ENCODE measurements at regions not wholly inside any gene's neighbourhood (a gene's known extent, or its start where the extent isn't known, plus 50 kb on each side); places are given as distances from the start of the nearest gene placed in this dataset.

- no peaks in the 10 kb centered on the region for H3K27me3 ChIP-seq (replicated peaks; ENCODE audit: control insufficient read depth, insufficient read depth, low read length, poor library complexity, severe bottlenecking)
- H3K4me1 ChIP-seq (ENCODE audit: control insufficient read depth, insufficient read depth, low read length, poor library complexity, severe bottlenecking), result no peaks in the 10 kb centered on the region
- H3K27ac ChIP-seq (ENCODE audit: insufficient read depth, low read length, poor library complexity, severe bottlenecking), result no peak overlapping the region
- no peak for DNase-seq
- H3K36me3 ChIP-seq (ENCODE audit: control insufficient read depth, insufficient read depth, low read length), result no peaks in the 10 kb centered on the region
- H3K4me3 ChIP-seq (ENCODE audit: insufficient read depth, low read depth, low read length, poor library complexity, severe bottlenecking), result no peak overlapping the region
- H3K9me3 ChIP-seq (ENCODE audit: control insufficient read depth, low read length), result no peaks in the 10 kb centered on the region
Observed at GRCh38 chr18:78159397-78159796, 820.2 kb upstream of the SALL3 start.

- Histone ChIP-seq H3K4me3 (ENCODE audit: insufficient read depth, low read depth, low read length, poor library complexity, severe bottlenecking) (no peak overlapping the region), H3K36me3 (ENCODE audit: control insufficient read depth, insufficient read depth, low read length) (no peaks in the 10 kb centered on the region), H3K9me3 (ENCODE audit: control insufficient read depth, low read length) (no peaks in the 10 kb centered on the region), H3K27me3 (replicated peaks; ENCODE audit: control insufficient read depth, insufficient read depth, low read length, poor library complexity, severe bottlenecking) (no peaks in the 10 kb centered on the region), H3K4me1 (ENCODE audit: control insufficient read depth, insufficient read depth, low read length, poor library complexity, severe bottlenecking) (no peaks in the 10 kb centered on the region), H3K27ac (ENCODE audit: insufficient read depth, low read length, poor library complexity, severe bottlenecking) (no peak overlapping the region)
- DNase-seq, result no peak
Observed at GRCh38 chr18:78160961-78161656, 818.5 kb upstream of the SALL3 start.

GRCh38 chr18:78165525-78165924, 814.1 kb upstream of the SALL3 start:
- Histone ChIP-seq H3K36me3 (ENCODE audit: control insufficient read depth, insufficient read depth, low read length) (no peaks in the 10 kb centered on the region), H3K27me3 (replicated peaks; ENCODE audit: control insufficient read depth, insufficient read depth, low read length, poor library complexity, severe bottlenecking) (no peaks in the 10 kb centered on the region), H3K9me3 (ENCODE audit: control insufficient read depth, low read length) (no peaks in the 10 kb centered on the region), H3K27ac (ENCODE audit: insufficient read depth, low read length, poor library complexity, severe bottlenecking) (no peak overlapping the region), H3K4me1 (ENCODE audit: control insufficient read depth, insufficient read depth, low read length, poor library complexity, severe bottlenecking) (no peaks in the 10 kb centered on the region), H3K4me3 (ENCODE audit: insufficient read depth, low read depth, low read length, poor library complexity, severe bottlenecking) (no peak overlapping the region)
- DNase-seq, result no peak

- H3K9me3 ChIP-seq (ENCODE audit: control insufficient read depth, low read length), result no peaks in the 10 kb centered on the region
- no peak for DNase-seq
- no peaks in the 10 kb centered on the region for H3K36me3 ChIP-seq (ENCODE audit: control insufficient read depth, insufficient read depth, low read length)
- no peaks in the 10 kb centered on the region for H3K27me3 ChIP-seq (replicated peaks; ENCODE audit: control insufficient read depth, insufficient read depth, low read length, poor library complexity, severe bottlenecking)
- no peaks in the 10 kb centered on the region for H3K4me1 ChIP-seq (ENCODE audit: control insufficient read depth, insufficient read depth, low read length, poor library complexity, severe bottlenecking)
- H3K4me3 ChIP-seq (ENCODE audit: insufficient read depth, low read depth, low read length, poor library complexity, severe bottlenecking), result no peak overlapping the region
- no peak overlapping the region for H3K27ac ChIP-seq (ENCODE audit: insufficient read depth, low read length, poor library complexity, severe bottlenecking)
Observed at GRCh38 chr18:78168526-78168925, 811.1 kb upstream of the SALL3 start.

GRCh38 chr18:78169174-78169864, 810.3 kb upstream of the SALL3 start:
- Histone ChIP-seq H3K27me3 (replicated peaks; ENCODE audit: control insufficient read depth, insufficient read depth, low read length, poor library complexity, severe bottlenecking) (no peaks in the 10 kb centered on the region), H3K36me3 (ENCODE audit: control insufficient read depth, insufficient read depth, low read length) (no peaks in the 10 kb centered on the region), H3K4me1 (ENCODE audit: control insufficient read depth, insufficient read depth, low read length, poor library complexity, severe bottlenecking) (no peaks in the 10 kb centered on the region), H3K27ac (ENCODE audit: insufficient read depth, low read length, poor library complexity, severe bottlenecking) (no peak overlapping the region), H3K4me3 (ENCODE audit: insufficient read depth, low read depth, low read length, poor library complexity, severe bottlenecking) (no peak overlapping the region), H3K9me3 (ENCODE audit: control insufficient read depth, low read length) (no peaks in the 10 kb centered on the region)
- no peak for DNase-seq

GRCh38 chr18:78171954-78172353, 807.7 kb upstream of the SALL3 start:
- no peaks in the 10 kb centered on the region for H3K9me3 ChIP-seq (ENCODE audit: control insufficient read depth, low read length)
- no peak overlapping the region for H3K27ac ChIP-seq (ENCODE audit: insufficient read depth, low read length, poor library complexity, severe bottlenecking)
- H3K36me3 ChIP-seq (ENCODE audit: control insufficient read depth, insufficient read depth, low read length), result no peaks in the 10 kb centered on the region
- DNase-seq, result no peak
- H3K27me3 ChIP-seq (replicated peaks; ENCODE audit: control insufficient read depth, insufficient read depth, low read length, poor library complexity, severe bottlenecking), result no peaks in the 10 kb centered on the region
- no peak overlapping the region for H3K4me3 ChIP-seq (ENCODE audit: insufficient read depth, low read depth, low read length, poor library complexity, severe bottlenecking)
- H3K4me1 ChIP-seq (ENCODE audit: control insufficient read depth, insufficient read depth, low read length, poor library complexity, severe bottlenecking), result no peaks in the 10 kb centered on the region

GRCh38 chr18:78174737-78175136, 804.9 kb upstream of the SALL3 start:
- H3K4me1 ChIP-seq (ENCODE audit: control insufficient read depth, insufficient read depth, low read length, poor library complexity, severe bottlenecking), result no peaks in the 10 kb centered on the region
- no peak overlapping the region for H3K4me3 ChIP-seq (ENCODE audit: insufficient read depth, low read depth, low read length, poor library complexity, severe bottlenecking)
- no peaks in the 10 kb centered on the region for H3K27me3 ChIP-seq (replicated peaks; ENCODE audit: control insufficient read depth, insufficient read depth, low read length, poor library complexity, severe bottlenecking)
- no peak overlapping the region for H3K27ac ChIP-seq (ENCODE audit: insufficient read depth, low read length, poor library complexity, severe bottlenecking)
- H3K9me3 ChIP-seq (ENCODE audit: control insufficient read depth, low read length), result no peaks in the 10 kb centered on the region
- no peak for DNase-seq
- H3K36me3 ChIP-seq (ENCODE audit: control insufficient read depth, insufficient read depth, low read length), result no peaks in the 10 kb centered on the region

- Histone ChIP-seq H3K4me1 (ENCODE audit: control insufficient read depth, insufficient read depth, low read length, poor library complexity, severe bottlenecking) (no peaks in the 10 kb centered on the region), H3K4me3 (ENCODE audit: insufficient read depth, low read depth, low read length, poor library complexity, severe bottlenecking) (no peak overlapping the region), H3K27me3 (replicated peaks; ENCODE audit: control insufficient read depth, insufficient read depth, low read length, poor library complexity, severe bottlenecking) (no peaks in the 10 kb centered on the region), H3K9me3 (ENCODE audit: control insufficient read depth, low read length) (no peaks in the 10 kb centered on the region), H3K36me3 (ENCODE audit: control insufficient read depth, insufficient read depth, low read length) (no peaks in the 10 kb centered on the region), H3K27ac (ENCODE audit: insufficient read depth, low read length, poor library complexity, severe bottlenecking) (no peak overlapping the region)
- DNase-seq, result no peak
Observed at GRCh38 chr18:78178812-78179211, 800.8 kb upstream of the SALL3 start.

GRCh38 chr18:78180741-78181140, 798.9 kb upstream of the SALL3 start:
- Histone ChIP-seq H3K4me3 (ENCODE audit: insufficient read depth, low read depth, low read length, poor library complexity, severe bottlenecking) (no peak overlapping the region), H3K27me3 (replicated peaks; ENCODE audit: control insufficient read depth, insufficient read depth, low read length, poor library complexity, severe bottlenecking) (no peaks in the 10 kb centered on the region)
- no peak for DNase-seq

GRCh38 chr18:78183815-78184214, 795.8 kb upstream of the SALL3 start:
- DNase-seq, result no peak
- H3K27me3 ChIP-seq (replicated peaks; ENCODE audit: control insufficient read depth, insufficient read depth, low read length, poor library complexity, severe bottlenecking), result no peaks in the 10 kb centered on the region

More at GRCh38 chr18:78180741-78181140, 798.9 kb upstream of the SALL3 start:
- Histone ChIP-seq H3K4me1 (ENCODE audit: control insufficient read depth, insufficient read depth, low read length, poor library complexity, severe bottlenecking) (no peaks in the 10 kb centered on the region), H3K36me3 (ENCODE audit: control insufficient read depth, insufficient read depth, low read length) (no peaks in the 10 kb centered on the region), H3K27ac (ENCODE audit: insufficient read depth, low read length, poor library complexity, severe bottlenecking) (no peak overlapping the region), H3K9me3 (ENCODE audit: control insufficient read depth, low read length) (no peaks in the 10 kb centered on the region)

More at GRCh38 chr18:78183815-78184214, 795.8 kb upstream of the SALL3 start:
- H3K4me1 ChIP-seq (ENCODE audit: control insufficient read depth, insufficient read depth, low read length, poor library complexity, severe bottlenecking), result no peaks in the 10 kb centered on the region
- H3K36me3 ChIP-seq (ENCODE audit: control insufficient read depth, insufficient read depth, low read length), result no peaks in the 10 kb centered on the region
- H3K27ac ChIP-seq (ENCODE audit: insufficient read depth, low read length, poor library complexity, severe bottlenecking), result no peak overlapping the region
- no peak overlapping the region for H3K4me3 ChIP-seq (ENCODE audit: insufficient read depth, low read depth, low read length, poor library complexity, severe bottlenecking)
- H3K9me3 ChIP-seq (ENCODE audit: control insufficient read depth, low read length), result no peaks in the 10 kb centered on the region

Data from effector memory CD4-positive, alpha-beta T cell (primary cell).